ENCODE measurements at regions not wholly inside any gene's neighbourhood (a gene's known extent, or its start where the extent isn't known, plus 50 kb on each side); places are given as distances from the start of the nearest gene placed in this dataset.

- TF ChIP-seq CTCF (IDR thresholded peaks at IDR 0.05) (no peak), POLR2AphosphoS5 (IDR thresholded peaks at IDR 0.05) (peak in 1 of 3 donors; percentile 29)
These were observed 57.1 kb upstream of the ABLIM1 start for GRCh38 chr10:114715171-114715670.

Data from breast epithelium (tissue), 3 donors.